Endothelial cell of umbilical vein (primary cell): ENCODE measurements at regions not wholly inside any gene's neighbourhood (a gene's known extent, or its start where the extent isn't known, plus 50 kb on each side); places are given as distances from the start of the nearest gene placed in this dataset.

ENCODE experiments used
- BruUV-seq: library from RNA; stranded (reverse); fragments of 400-500 nt; replicated peaks from 2 replicates; lab custom pipeline; 2021; lab: Mats Ljungman, UMichigan
- CTCF ChIA-PET: fragments of 300-600, 350-600 bp; sonication (Branson Sonifier 250); formaldehyde crosslinking; loops from one replicate; lab custom pipeline; 2021; ENCODE audit warnings: antibody characterized with exemption, inconsistent platforms; lab: Charles Lee
- POLR2A ChIA-PET: fragments of 300-600, 350-600 bp; sonication (Branson Sonifier 250); formaldehyde crosslinking; loops from one replicate; lab custom pipeline; 2021; ENCODE audit warnings: antibody characterized with exemption, inconsistent platforms; lab: Charles Lee
- DNase-seq: peaks from one replicate; pipeline ENCODE4 v3.0.0-alpha.2; 2011; ENCODE audit warnings: low read depth, low spot score
- FAIRE-seq: peaks from 2 replicates; lab custom pipeline; 2011; peaks lifted over from hg19 to GRCh38; lab: Jason Lieb, UNC
- H2AFZ ChIP-seq: 2 replicates; pipeline ENCODE4 v1.6.0; 2012; ENCODE audit warnings: low read depth, low read length, control low read depth, inconsistent platforms
- H3K27ac ChIP-seq: 2 replicates; pipeline ENCODE4 v1.5.1; 2011; ENCODE audit warnings: low read depth, mild to moderate bottlenecking, control low read depth, low read length, moderate library complexity; ENCODE audit not compliant: insufficient read depth
- H3K27me3 ChIP-seq, 2 experiments: 2 replicates each; pipeline versions ENCODE4 v1.6.0 to v1.6.1; 2011; ENCODE audit warnings: low read length in 2 of 2, mixed read lengths in 1 of 2; ENCODE audit not compliant: control insufficient read depth in 2 of 2, insufficient read depth in 2 of 2
- H3K36me3 ChIP-seq, 2 experiments: 2 replicates in 1 of 2; 3 replicates in 1 of 2; pipeline ENCODE4 v1.5.1; 2011; ENCODE audit warnings: low read length in 2 of 2, mild to moderate bottlenecking in 1 of 2, moderate library complexity in 1 of 2; ENCODE audit not compliant: control insufficient read depth in 2 of 2, insufficient read depth in 2 of 2; ENCODE audit errors: extremely low read depth in 1 of 2
- H3K4me1 ChIP-seq: 3 replicates; pipeline ENCODE4 v1.5.1; 2011; ENCODE audit warnings: mild to moderate bottlenecking, low read length; ENCODE audit not compliant: control insufficient read depth, insufficient read depth; ENCODE audit errors: extremely low read depth
- H3K4me2 ChIP-seq: 2 replicates; pipeline ENCODE4 v1.6.1; 2011; ENCODE audit warnings: low read length, control low read depth, mixed read lengths; ENCODE audit not compliant: insufficient read depth
- H3K4me3 ChIP-seq, 3 experiments: fragments of 200-600 bp in 1 of 3; sonication (generic), shearing (Covaris generic) in 1 of 3; replicated peaks in 1 of 3; 2 replicates each; pipeline ENCODE4 v1.5.1; 2011 to 2016; ENCODE audit warnings: control low read depth in 3 of 3, low read length in 3 of 3, mild to moderate bottlenecking in 2 of 3, inconsistent platforms in 1 of 3, low read depth in 1 of 3, moderate library complexity in 1 of 3; ENCODE audit not compliant: insufficient read depth in 1 of 3
- H3K79me2 ChIP-seq: 2 replicates; pipeline ENCODE4 v1.6.0; 2012; ENCODE audit warnings: low read length, inconsistent platforms; ENCODE audit not compliant: control insufficient read depth, insufficient read depth
- H3K9ac ChIP-seq: replicated peaks from 2 replicates; pipeline ENCODE3; 2011; ENCODE audit warnings: low read length, control low read depth; ENCODE audit not compliant: insufficient read depth; ENCODE audit errors: extremely low read depth
- H3K9me1 ChIP-seq: replicated peaks from 3 replicates; pipeline ENCODE4 v1.6.0; 2011; ENCODE audit warnings: mild to moderate bottlenecking, low read length; ENCODE audit not compliant: control insufficient read depth, insufficient read depth; ENCODE audit errors: extremely low read depth
- H3K9me3 ChIP-seq: replicated peaks from 2 replicates; pipeline ENCODE4 v1.5.1; 2012; ENCODE audit warnings: low read length, inconsistent platforms; ENCODE audit not compliant: control insufficient read depth, insufficient read depth
- H4K20me1 ChIP-seq: replicated peaks from 2 replicates; pipeline ENCODE3; 2011; ENCODE audit warnings: mild to moderate bottlenecking, low read length; ENCODE audit not compliant: control insufficient read depth, insufficient read depth; ENCODE audit errors: extremely low read depth
- EZH2 ChIP-seq: IDR thresholded peaks from 2 replicates; pipeline ENCODE4 v1.6.1; 2012; ENCODE audit warnings: borderline replicate concordance, low read depth, mild to moderate bottlenecking, moderate library complexity, low read length, inconsistent platforms; ENCODE audit not compliant: severe bottlenecking
- FOS ChIP-seq: IDR thresholded peaks from 2 replicates; pipeline ENCODE4 v1.6.1; 2011; ENCODE audit warnings: mild to moderate bottlenecking, low read length, moderate library complexity, borderline replicate concordance; ENCODE audit not compliant: insufficient read depth
- GATA2 ChIP-seq: IDR thresholded peaks from 2 replicates; pipeline ENCODE4 v1.7.0; 2011; ENCODE audit warnings: low read depth, mild to moderate bottlenecking, moderate library complexity, mixed read lengths, low read length; ENCODE audit not compliant: insufficient read length, insufficient read depth
- JUN ChIP-seq: IDR thresholded peaks from 2 replicates; pipeline ENCODE4 v1.6.1; 2011; ENCODE audit warnings: borderline replicate concordance, low read depth; ENCODE audit not compliant: insufficient read length, insufficient read depth
- MYC ChIP-seq: IDR thresholded peaks from one replicate; pipeline ENCODE4 v1.6.1; 2011; ENCODE audit warnings: mild to moderate bottlenecking, low read depth, low read length
- POLR2A ChIP-seq: IDR thresholded peaks from 2 replicates; pipeline ENCODE4 v1.6.1; 2012; ENCODE audit warnings: low read depth, mild to moderate bottlenecking, control low read depth, low read length
- POLR2AphosphoS5 ChIP-seq: IDR thresholded peaks from 2 replicates; pipeline ENCODE4 v1.6.1; 2012; ENCODE audit warnings: low read depth, mild to moderate bottlenecking, control low read depth, low read length, moderate library complexity; ENCODE audit not compliant: insufficient read depth
- dilution Hi-C: fragments of 300-500 bp; cut with MboI; formaldehyde crosslinking; loops from one replicate; pipeline ENCODE4 v1.15.0; 2019; ENCODE audit warnings: low sequenced_read_pairs; ENCODE audit not compliant: extremely low pct_ligation_motif_present
- intact Hi-C: fragments of 100-400 bp; cut with micrococcal nuclease; formaldehyde crosslinking; loops from one replicate; pipeline ENCODE4 v1.10.0; 2022
- TF ChIP-seq, protein P1 (sequence below): IDR thresholded peaks from 2 replicates; pipeline ENCODE4 v1.6.1; 2011; ENCODE audit not compliant: insufficient read depth, insufficient read length
- TF ChIP-seq, protein P2 (sequence below), 2 donors: IDR thresholded peaks; 1 replicate in 1 of 2; 2 replicates in 1 of 2; pipeline ENCODE4 v1.5.1; 2011; ENCODE audit warnings: low read length in 2 of 2, mild to moderate bottlenecking in 2 of 2, moderate library complexity in 2 of 2, control low read depth in 1 of 2, inconsistent platforms in 1 of 2, low read depth in 1 of 2; ENCODE audit not compliant: insufficient read depth in 1 of 2; ENCODE audit errors: extremely low read depth in 1 of 2

DNA sequence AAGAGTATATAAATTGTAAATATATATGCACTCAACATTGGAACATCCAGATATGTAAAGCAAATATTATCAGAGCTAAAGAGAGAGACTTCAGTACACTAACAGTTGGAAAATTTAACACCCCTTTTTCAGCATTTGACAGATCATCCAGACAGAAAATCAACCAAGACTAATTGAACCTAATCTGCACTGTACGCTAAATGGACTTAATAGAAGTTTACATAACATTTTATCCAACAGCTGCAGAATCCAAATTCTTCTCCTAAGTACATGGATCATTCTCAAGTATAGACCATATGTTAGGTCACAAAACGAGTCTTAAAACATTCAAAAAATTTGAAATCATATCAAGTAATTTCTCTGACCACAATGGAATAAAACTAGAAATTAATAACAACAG, 229.1 kb upstream of the CLEC14A start:
- FAIRE-seq (no peak), DNase-seq (no peak)
- Histone ChIP-seq H3K27ac (no peak overlapping the region), H4K20me1 (no peaks in the 10 kb centered on the region), H3K36me3 (no peaks in the 10 kb centered on the region), H2AFZ (no peak overlapping the region), H3K27me3 (no peaks in the 10 kb centered on the region), H3K79me2 (no peaks in the 10 kb centered on the region), H3K9me1 (no peaks in the 10 kb centered on the region), H3K9me3 (no peaks in the 10 kb centered on the region), H3K4me3 (no peak overlapping the region), H3K4me1 (no peaks in the 10 kb centered on the region), H3K4me2 (no peak overlapping the region), H3K9ac (no peak overlapping the region)
- ChIA-PET CTCF (no interaction called here), POLR2A (no interaction called here)
- dilution Hi-C loops (no loop called here), intact Hi-C loops (no loop called here)
- TF ChIP-seq EZH2 (no peak), MYC (no peak), JUN (no peak), POLR2A (no peak), POLR2AphosphoS5 (no peak), FOS (no peak), GATA2 (no peak)
- TF ChIP-seq, protein P1, sequence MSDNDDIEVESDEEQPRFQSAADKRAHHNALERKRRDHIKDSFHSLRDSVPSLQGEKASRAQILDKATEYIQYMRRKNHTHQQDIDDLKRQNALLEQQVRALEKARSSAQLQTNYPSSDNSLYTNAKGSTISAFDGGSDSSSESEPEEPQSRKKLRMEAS, result no peak
- TF ChIP-seq, protein P2, sequence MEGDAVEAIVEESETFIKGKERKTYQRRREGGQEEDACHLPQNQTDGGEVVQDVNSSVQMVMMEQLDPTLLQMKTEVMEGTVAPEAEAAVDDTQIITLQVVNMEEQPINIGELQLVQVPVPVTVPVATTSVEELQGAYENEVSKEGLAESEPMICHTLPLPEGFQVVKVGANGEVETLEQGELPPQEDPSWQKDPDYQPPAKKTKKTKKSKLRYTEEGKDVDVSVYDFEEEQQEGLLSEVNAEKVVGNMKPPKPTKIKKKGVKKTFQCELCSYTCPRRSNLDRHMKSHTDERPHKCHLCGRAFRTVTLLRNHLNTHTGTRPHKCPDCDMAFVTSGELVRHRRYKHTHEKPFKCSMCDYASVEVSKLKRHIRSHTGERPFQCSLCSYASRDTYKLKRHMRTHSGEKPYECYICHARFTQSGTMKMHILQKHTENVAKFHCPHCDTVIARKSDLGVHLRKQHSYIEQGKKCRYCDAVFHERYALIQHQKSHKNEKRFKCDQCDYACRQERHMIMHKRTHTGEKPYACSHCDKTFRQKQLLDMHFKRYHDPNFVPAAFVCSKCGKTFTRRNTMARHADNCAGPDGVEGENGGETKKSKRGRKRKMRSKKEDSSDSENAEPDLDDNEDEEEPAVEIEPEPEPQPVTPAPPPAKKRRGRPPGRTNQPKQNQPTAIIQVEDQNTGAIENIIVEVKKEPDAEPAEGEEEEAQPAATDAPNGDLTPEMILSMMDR (IDR thresholded peaks at IDR 0.05; ENCODE audit: extremely low read depth in 1 of 2, insufficient read depth in 1 of 2, low read depth in 1 of 2, low read length in 2 of 2), result no peak
- no TSS peak for BruUV-seq
